C4-2B (cell line): ENCODE measurements at regions not wholly inside any gene's neighbourhood (a gene's known extent, or its start where the extent isn't known, plus 50 kb on each side); places are given as distances from the start of the nearest gene placed in this dataset.

Source experiments
- H3K27ac ChIP-seq: fragments of 450-650 bp; 2 replicates; pipeline ENCODE4 v1.5.1; 2017
- ZFX ChIP-seq: fragments of 450-650 bp; IDR thresholded peaks from 2 replicates; pipeline ENCODE4 v1.6.1; 2017
- TF ChIP-seq, protein P1 (sequence below): fragments of 450-650 bp; conservative IDR thresholded peaks from 2 replicates; pipeline ENCODE4 v1.5.1; 2017; ENCODE audit warnings: mild to moderate bottlenecking

DNA sequence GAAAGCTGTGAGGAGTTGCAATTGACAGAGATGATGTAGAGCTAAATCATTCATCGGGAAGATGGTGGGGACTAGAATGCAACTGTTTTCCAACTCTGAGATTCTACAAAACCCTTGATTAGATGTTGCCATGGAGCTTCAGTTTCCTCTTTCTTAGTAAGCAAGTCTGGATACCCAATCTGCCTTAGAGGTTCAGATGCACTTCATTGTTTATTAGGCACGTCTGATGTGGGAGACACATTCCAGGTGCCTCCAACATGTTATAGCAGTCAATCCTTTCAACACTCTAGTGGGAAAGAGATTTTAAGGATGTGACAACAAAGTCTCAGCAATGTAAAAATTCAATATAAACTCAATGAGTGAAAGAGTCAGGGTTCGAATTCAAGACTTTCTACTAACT, 291.3 kb upstream of the PHYHIPL start:
- TF ChIP-seq, protein P1, sequence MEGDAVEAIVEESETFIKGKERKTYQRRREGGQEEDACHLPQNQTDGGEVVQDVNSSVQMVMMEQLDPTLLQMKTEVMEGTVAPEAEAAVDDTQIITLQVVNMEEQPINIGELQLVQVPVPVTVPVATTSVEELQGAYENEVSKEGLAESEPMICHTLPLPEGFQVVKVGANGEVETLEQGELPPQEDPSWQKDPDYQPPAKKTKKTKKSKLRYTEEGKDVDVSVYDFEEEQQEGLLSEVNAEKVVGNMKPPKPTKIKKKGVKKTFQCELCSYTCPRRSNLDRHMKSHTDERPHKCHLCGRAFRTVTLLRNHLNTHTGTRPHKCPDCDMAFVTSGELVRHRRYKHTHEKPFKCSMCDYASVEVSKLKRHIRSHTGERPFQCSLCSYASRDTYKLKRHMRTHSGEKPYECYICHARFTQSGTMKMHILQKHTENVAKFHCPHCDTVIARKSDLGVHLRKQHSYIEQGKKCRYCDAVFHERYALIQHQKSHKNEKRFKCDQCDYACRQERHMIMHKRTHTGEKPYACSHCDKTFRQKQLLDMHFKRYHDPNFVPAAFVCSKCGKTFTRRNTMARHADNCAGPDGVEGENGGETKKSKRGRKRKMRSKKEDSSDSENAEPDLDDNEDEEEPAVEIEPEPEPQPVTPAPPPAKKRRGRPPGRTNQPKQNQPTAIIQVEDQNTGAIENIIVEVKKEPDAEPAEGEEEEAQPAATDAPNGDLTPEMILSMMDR, result no peak
- no peak for TF ChIP-seq ZFX

DNA sequence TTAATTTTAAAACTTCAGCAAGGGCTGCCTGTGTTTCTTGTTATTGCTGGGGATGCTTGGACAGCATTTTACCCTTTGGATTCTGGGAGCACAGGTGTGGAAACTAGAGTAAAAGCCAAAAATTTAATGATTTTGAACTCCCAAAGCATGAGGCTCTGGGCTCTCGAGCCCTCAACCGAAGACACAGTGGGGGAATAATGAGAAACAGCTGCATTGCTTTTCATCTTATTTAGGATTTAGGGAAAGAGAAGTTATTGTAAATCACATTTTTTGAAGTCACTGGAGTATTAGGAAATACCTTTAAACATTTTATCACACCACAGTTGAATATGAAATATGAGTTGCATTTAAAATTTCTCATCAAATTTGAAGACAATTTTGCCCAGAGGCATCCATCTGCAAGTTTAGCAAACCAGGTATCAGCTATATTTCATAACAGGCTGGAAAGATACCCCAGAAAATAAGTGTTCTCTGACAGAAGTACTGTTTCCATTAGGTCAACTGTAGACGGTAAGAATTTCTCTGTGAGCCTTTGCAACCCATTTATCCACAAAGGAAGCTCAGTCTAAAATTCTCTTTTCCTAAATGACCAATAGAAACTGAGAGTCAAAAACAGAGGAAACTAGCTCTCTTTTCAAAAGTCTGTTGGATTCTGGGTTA, 290.6 kb upstream of the PHYHIPL start:
- no peak for TF ChIP-seq ZFX
- TF ChIP-seq, protein P1, result no peak
- H3K27ac ChIP-seq, result no peak overlapping the region

More for the DNA sequence above, 291.3 kb upstream of the PHYHIPL start:
- no peak overlapping the region for H3K27ac ChIP-seq

DNA sequence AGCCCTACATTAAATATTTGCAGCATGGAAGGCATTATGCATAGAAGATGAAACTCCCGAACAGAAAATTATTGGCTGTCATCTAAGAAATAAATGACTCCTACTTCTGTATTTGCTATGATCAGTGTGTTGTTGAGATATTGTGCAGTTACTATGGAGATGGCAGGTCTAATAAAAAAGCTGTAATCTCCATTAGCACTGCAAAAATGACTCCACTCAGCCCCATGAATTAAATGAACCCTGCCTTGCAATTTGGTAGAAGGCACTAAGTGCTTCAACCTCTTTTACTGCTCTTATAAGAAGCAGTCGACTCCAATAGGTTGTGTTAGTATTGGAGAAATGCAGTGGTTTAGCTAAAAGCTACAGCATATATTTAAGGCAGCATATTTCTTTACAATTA, 290.0 kb upstream of the PHYHIPL start:
- TF ChIP-seq, protein P1, result no peak
- no peak for TF ChIP-seq ZFX
- H3K27ac ChIP-seq, result no peak overlapping the region

DNA sequence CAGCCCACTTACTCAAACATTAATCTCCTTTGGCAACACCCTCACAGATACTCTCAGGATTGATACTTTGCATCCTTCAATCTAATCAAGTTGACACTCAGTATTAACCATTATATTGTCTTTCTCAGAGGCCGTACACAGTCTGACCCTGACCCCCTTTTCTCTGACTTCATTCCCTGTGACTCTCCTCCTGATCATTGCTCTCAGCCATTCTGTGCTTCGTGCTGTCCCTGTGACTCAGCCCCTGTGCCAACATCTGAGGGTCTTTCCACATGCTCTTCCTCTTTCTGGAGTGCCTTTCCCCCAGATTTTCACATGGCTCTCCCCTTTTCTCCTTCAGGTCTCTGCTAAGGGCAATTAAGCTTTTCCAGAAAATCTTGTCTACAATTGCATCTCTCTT, 289.0 kb upstream of the PHYHIPL start:
- TF ChIP-seq ZFX, result no peak
- TF ChIP-seq, protein P1, result no peak
- no peak overlapping the region for H3K27ac ChIP-seq

DNA sequence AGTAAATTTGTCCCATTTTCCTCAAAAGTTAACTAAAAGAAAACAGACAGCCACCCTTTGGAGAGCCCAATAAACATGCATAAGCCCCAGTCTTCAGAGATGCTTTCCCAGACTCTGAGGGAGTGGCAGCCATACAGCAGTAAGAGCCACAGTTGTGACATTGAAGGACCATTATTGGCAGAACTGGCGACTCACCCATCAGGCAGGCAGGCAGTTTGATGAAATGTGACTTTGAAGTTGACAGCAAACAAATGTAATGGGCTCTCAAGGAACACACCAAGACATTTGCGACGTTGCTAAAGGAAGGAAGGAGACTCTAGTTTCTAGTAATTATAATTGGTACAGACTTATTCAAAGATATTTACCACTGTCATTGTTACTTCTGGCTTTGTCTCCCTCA, 287.5 kb upstream of the PHYHIPL start:
- no peak for TF ChIP-seq ZFX
- TF ChIP-seq, protein P1, result no peak
- H3K27ac ChIP-seq, result no peak overlapping the region

DNA sequence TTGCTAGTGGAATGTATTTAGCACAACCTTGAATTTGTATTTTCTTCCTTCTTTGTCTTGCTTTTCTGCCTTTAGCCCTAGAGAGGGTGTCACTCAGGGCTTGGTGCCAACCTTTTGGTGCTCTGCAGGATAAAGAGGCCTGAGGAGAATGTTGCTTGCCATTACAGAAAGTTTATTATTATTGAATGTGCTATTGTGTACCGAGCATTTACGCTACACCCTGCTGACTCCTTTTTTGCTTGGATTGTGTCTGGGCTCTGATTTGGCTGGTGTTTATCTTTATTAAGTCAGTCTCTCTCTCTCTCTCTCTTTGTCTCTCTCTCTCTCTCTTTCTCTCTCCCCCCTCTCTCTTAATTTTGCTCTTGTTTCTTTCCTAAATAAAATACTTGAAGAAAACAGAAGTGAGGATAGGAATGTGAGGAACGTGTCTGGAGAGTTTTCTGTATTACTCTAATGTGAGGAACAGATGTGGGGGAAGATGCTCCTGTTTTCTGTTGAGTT, 284.4 kb upstream of the PHYHIPL start:
- H3K27ac ChIP-seq, result no peak overlapping the region
- no peak for TF ChIP-seq ZFX
- TF ChIP-seq, protein P1, result no peak

DNA sequence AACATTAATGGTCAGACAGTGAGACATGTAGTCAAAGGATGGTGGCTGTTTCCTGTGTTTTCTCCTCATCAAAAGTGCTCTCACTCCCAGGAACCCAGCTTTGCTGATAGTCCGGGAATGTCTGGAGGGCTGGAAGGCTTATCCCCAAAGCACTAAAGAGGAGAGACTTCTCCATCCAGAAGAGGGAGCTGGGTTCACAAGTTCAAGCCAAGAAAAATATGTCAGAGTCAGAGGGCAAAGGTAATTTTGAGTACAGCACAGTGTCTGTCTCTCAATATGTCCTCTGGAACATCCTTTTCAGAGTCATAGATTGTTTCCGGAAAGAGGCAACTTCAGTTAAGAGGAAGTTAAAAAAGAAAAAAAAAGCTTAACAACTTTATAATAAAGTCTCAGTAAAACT, 281.5 kb upstream of the PHYHIPL start:
- no peak overlapping the region for H3K27ac ChIP-seq
- TF ChIP-seq, protein P1, result no peak
- TF ChIP-seq ZFX, result no peak
